ENCODE measurements at regions not wholly inside any gene's neighbourhood (a gene's known extent, or its start where the extent isn't known, plus 50 kb on each side); places are given as distances from the start of the nearest gene placed in this dataset.

GRCh38 chr4:131595140-131595539 is 1554.0 kb upstream of the PCDH10 start:
- no peaks in the 10 kb centered on the region for H3K9me3 ChIP-seq (ENCODE audit: control insufficient read depth in 4 of 4, low read length in 3 of 4)
- no peak overlapping the region for H3K4me3 ChIP-seq (ENCODE audit: low read depth in 1 of 3, low read length in 3 of 3)
- no peak for TF ChIP-seq SP1 (IDR thresholded peaks at IDR 0.05)
- TF ChIP-seq REST (IDR thresholded peaks at IDR 0.05), result no peak
- no peak for TF ChIP-seq MAX (IDR thresholded peaks at IDR 0.05)
- TF ChIP-seq RAD21 (IDR thresholded peaks at IDR 0.05), result no peak
- TF ChIP-seq CTCF (IDR thresholded peaks at IDR 0.05; ENCODE audit: low read depth, low read length, missing input control), result no peak
- TF ChIP-seq GABPA (IDR thresholded peaks at IDR 0.05 in 1 of 2, conservative IDR thresholded peaks at IDR 0.05 in 1 of 2), result no peak
- TF ChIP-seq RXRA (IDR thresholded peaks at IDR 0.05), result no peak
- TF ChIP-seq TAF1 (conservative IDR thresholded peaks at IDR 0.05), result no peak
- TF ChIP-seq ATF3 (IDR thresholded peaks at IDR 0.05), result no peak
- no peak for TF ChIP-seq HNF4A (conservative IDR thresholded peaks at IDR 0.05)
- TF ChIP-seq FOXA2 (IDR thresholded peaks at IDR 0.05), result no peak
- no peak for TF ChIP-seq EGR1 (IDR thresholded peaks at IDR 0.05; ENCODE audit: low read depth in 2 of 2)
- no peak for TF ChIP-seq HNF4G (IDR thresholded peaks at IDR 0.05)
- H3K27me3 ChIP-seq (ENCODE audit: control insufficient read depth in 4 of 4, insufficient read depth in 4 of 4, low read length in 3 of 4), result no peaks in the 10 kb centered on the region
- 84% methylated on average over 2 of the region's 2 CpGs for WGBS
- no peak overlapping the region for H3K27ac ChIP-seq (ENCODE audit: low read depth in 1 of 2, low read length in 2 of 2)
- H3K9ac ChIP-seq (ENCODE audit: low read depth in 1 of 2, low read length in 2 of 2), result no peak overlapping the region
- no peaks in the 10 kb centered on the region for H3K36me3 ChIP-seq (ENCODE audit: control insufficient read depth in 4 of 4, insufficient read depth in 3 of 4, low read depth in 1 of 4, low read length in 3 of 4)
- H3K4me1 ChIP-seq (ENCODE audit: control insufficient read depth in 4 of 4, insufficient read depth in 4 of 4, low read length in 3 of 4), result no peaks in the 10 kb centered on the region
- DNase-seq (ENCODE audit: low spot score), result no peak

- no peaks in the 10 kb centered on the region for H3K4me1 ChIP-seq (ENCODE audit: control insufficient read depth in 4 of 4, insufficient read depth in 4 of 4, low read length in 3 of 4)
- no peaks in the 10 kb centered on the region for H3K27me3 ChIP-seq (ENCODE audit: control insufficient read depth in 4 of 4, insufficient read depth in 4 of 4, low read length in 3 of 4)
- H3K4me3 ChIP-seq (ENCODE audit: low read depth in 1 of 3, low read length in 3 of 3), result no peak overlapping the region
- 46% methylated on average over 1 of the region's 1 CpG for WGBS
- TF ChIP-seq CTCF (IDR thresholded peaks at IDR 0.05; ENCODE audit: low read depth, low read length, missing input control) (no peak), RAD21 (IDR thresholded peaks at IDR 0.05) (no peak), SP1 (IDR thresholded peaks at IDR 0.05) (no peak), FOXA1 (IDR thresholded peaks at IDR 0.05) (no peak), ZBTB33 (IDR thresholded peaks at IDR 0.05) (no peak), GABPA (IDR thresholded peaks at IDR 0.05 in 1 of 2, conservative IDR thresholded peaks at IDR 0.05 in 1 of 2) (no peak), NR2F2 (IDR thresholded peaks at IDR 0.05) (no peak)
- H3K27ac ChIP-seq (ENCODE audit: low read depth in 1 of 2, low read length in 2 of 2), result no peak overlapping the region
- no peak for DNase-seq (ENCODE audit: low spot score)
- H3K9me3 ChIP-seq (ENCODE audit: control insufficient read depth in 4 of 4, low read length in 3 of 4), result no peaks in the 10 kb centered on the region
- no peak overlapping the region for H3K9ac ChIP-seq (ENCODE audit: low read depth in 1 of 2, low read length in 2 of 2)
- H3K36me3 ChIP-seq (ENCODE audit: control insufficient read depth in 4 of 4, insufficient read depth in 3 of 4, low read depth in 1 of 4, low read length in 3 of 4), result no peaks in the 10 kb centered on the region
These were observed 1545.4 kb upstream of the PCDH10 start for GRCh38 chr4:131603705-131604104.
